AG08395 (cell line): ENCODE measurements at regions not wholly inside any gene's neighbourhood (a gene's known extent, or its start where the extent isn't known, plus 50 kb on each side); places are given as distances from the start of the nearest gene placed in this dataset.

Experiments
- DNase-seq: peaks from one replicate; pipeline ENCODE4 v3.0.0; 2012; ENCODE audit warnings: mixed read lengths, low spot score

- no peak for DNase-seq
Measured at GRCh38 chr7:13293264-13294002, 606.0 kb downstream of the ARL4A start.

DNA sequence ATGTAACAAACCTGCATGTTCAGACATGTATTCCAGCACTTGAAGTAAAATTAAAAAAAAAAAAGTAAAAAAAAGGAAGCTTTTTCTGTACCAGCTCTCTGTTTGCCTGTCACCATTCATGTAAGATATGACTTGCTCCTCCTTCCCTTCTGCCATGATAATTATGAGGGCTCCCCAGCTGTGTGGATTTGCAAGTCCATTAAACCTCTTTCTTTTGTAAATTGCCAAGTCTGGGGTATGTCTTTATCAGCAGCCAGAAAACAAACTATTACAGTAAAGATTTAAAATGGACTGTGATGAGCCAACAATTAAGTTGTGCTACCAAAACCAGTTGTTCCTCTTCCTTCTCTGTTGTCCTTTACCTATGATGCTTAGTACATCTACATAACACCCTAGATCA is 619.6 kb downstream of the ARL4A start:
- no peak for DNase-seq

DNA sequence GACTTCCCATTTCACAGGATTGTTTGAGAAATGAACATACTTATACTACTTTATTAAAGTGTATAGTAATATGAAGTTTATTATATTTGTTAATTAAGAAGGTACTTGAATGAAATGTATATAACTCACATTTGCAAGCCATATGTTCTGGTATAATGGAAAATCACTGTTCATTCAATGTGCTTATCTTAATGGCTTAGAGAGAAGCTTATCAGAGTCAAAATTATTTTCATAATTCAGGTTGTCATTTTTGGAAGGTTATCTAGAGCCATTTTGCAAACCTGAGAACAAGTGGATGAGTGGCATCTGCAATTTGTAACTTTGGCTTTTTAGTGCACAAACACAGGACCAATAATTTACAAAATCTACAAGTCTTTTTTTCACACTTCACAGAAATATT is 621.0 kb downstream of the ARL4A start:
- no peak for DNase-seq

GRCh38 chr7:13309535-13309934 is 622.1 kb downstream of the ARL4A start:
- DNase-seq, result no peak

DNA sequence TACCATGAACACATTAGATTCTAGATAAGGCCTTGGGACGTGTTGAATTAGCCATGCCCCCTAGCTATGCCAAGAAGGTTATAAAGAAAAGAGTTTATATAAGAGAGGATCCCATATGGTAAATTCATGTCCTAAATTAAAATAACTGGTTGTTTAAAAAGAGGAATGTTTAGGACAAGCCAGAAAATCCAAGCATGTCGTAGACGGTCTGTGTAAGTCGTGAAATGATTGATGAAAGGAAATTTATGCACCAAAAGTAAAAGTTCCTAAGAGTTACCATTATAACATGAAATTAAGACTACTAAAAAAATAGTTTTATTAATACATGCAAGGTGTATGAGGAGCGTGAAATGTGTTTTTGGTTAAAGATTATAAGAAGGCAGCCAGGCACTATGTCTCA is 624.9 kb downstream of the ARL4A start:
- DNase-seq, result no peak

DNA sequence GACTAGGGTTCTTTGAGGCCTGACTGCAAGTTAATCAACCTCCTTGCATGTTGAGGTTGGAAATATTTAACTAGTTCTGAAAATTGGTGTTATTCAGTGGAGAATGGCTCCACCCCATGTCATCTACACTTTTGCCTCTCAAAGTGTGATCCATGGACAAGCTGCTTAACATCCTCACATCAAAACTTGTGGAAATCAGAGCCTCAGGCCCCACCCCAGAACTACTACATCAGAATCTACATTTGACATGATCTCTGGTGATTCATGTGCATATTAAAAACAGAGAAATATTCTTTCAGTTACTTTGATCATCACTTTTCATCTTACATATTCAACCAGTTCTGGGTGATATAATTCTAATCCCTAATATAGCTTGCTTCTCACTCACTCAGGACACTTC is 632.9 kb downstream of the ARL4A start:
- DNase-seq, result no peak

DNA sequence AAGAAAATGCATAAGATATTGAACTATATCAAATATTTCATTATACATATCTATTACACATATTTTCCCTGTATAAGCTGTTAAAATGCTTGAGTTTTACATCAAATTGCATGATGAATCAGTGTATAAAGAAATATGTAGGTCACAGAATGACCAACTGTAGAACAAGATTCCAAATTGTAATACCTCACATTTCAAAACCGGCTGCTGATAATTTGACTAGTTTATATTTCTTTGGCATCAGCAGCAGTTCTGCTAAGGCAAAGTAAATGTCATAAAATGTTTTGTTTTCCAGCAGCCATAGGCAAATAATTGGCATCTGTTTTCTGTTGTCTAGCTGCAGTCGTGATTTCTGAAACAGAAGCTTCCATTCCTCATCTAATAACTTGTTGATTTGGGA is 633.9 kb downstream of the ARL4A start:
- no peak for DNase-seq

DNA sequence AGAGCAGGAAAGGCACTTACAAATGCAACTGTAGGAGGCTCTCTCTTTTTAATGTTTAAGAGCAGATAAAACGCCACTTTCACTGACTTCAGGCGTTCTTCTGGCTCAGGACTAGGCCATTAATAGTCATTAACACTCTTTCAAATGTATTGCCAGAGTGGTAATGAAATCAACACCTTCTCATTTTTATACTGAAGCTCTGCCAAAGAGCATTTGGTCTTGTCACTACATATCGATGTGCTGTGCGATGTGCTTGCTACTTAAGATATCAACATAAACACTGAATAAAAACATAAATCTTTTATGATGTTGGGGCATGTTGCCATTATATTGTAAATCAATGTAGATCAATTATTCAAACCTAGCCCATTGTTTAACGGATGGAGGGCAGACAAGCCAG is 634.7 kb downstream of the ARL4A start:
- DNase-seq, result no peak

DNA sequence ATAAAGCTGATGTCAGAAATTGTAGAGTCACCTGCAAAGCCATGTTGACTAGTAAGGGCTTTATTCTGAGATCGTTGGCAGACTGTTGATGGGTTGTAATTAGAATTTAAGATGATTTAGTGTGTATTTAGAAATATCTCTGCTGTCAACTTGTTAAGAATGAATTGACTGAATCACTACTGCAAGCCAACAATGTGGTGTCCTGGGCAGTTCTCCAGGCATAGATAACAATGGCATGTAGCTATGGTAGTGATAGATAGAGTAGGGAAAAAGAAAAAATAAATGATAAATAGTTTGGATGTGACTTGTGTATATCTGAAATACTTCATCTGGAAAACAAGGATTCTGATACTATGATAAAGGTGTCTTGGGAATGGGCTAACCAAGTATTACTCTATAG is 640.2 kb downstream of the ARL4A start:
- DNase-seq, result no peak

DNA sequence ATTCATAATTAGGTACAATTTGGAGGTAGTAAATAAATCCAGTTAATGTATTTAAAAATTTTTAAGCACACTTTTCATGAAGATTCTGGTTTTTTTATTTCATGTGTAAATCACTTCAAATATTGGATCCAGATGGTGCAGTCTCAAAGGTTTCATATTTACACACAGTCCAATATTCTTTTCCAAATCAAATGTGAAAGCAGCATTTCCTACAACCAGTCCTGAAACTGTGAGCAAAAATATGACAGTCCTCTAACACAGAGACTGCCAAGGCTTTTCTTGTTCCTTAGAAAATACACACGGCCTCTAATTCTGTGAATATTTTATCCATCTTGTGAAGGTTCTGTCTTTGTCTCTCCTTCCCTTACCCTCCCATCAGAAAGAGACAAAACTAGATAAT is 645.9 kb downstream of the ARL4A start:
- DNase-seq, result no peak

GRCh38 chr7:13336227-13336626 is 648.8 kb downstream of the ARL4A start:
- DNase-seq, result peak; percentile 22

DNA sequence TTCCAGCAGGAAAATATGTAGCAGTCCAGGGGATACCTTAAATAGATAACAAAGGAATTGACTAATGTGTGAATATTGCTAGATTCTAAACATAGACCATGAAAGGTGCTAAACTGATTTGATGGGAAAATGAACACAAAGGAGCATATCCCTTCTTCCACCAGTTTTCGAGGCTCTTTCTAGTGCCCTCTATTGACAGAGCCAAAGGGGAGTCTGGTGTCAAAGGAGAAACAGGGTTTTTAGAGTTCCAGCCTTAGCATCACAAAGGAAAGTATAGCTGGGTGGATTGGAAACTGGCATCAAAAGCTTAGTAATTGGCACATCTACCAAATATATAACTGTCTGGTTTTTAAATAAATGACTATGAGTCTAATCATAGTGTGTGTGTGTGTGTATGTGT is 636.8 kb downstream of the ETV1 start:
- DNase-seq, result no peak

DNA sequence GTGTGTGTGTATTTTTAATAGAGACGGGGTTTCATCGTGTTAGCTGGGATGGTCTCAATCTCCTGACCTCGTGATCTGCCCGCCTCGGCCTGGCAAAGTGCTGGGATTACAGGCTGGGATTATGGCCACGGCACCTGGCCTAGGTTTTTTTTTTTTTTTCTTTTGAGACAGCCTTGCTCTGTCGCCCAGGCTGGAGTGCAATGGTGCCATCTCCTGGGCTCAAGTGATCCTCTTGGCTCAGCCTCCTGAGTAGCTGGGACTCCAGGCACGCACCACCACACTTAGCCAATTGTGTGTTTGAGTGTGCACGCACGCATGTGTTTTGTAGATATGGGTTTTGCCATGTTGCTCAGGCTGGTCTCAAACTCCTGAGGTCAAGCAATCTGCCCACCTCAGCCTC is 629.8 kb downstream of the ETV1 start:
- no peak for DNase-seq

DNA sequence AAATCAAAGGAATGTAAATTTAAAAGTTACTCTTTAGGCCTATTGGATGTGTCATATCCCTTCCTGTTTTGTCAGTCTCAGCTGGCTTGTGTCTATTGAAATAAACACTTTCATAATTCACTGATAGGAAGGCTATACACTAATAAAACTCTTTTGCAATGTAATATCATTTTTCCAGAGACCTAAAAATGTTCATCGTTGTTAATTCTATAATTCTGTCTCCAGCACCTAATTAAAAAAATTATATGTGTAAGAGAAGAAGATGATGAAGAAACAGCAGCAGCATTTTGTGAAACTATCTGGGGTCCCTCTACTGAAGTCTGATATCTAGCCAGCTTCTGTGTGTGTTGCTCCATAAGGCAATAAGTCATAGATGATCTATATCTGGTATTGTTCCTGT is 602.7 kb downstream of the ETV1 start:
- DNase-seq, result no peak

- no peak for DNase-seq
Measured at GRCh38 chr7:13407911-13408310, 581.6 kb downstream of the ETV1 start.

- DNase-seq, result no peak
Measured at GRCh38 chr7:13411151-13411550, 578.3 kb downstream of the ETV1 start.

DNA sequence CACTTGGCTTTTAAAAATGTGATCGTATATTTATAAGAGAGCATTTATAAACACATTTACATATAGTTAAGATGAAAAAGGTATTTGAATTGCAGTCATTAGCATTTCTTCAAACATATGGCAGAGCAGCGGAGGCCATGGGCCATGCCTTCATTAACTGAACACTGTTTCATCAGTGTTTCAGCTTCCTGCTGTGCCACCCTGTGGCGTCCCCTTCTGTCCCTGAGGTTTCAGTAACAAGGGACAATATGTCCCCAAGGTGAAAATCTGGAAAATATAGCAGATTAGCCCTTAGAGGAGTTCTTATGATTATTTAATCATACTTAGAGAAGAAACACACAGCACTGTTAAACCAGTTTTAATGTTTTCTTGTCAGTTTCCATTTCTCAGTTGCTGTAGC is 577.8 kb downstream of the ETV1 start:
- DNase-seq, result no peak

GRCh38 chr7:13414181-13414580 is 575.3 kb downstream of the ETV1 start:
- no peak for DNase-seq

- DNase-seq, result no peak
Measured at GRCh38 chr7:13414661-13415107, 574.8 kb downstream of the ETV1 start.

DNA sequence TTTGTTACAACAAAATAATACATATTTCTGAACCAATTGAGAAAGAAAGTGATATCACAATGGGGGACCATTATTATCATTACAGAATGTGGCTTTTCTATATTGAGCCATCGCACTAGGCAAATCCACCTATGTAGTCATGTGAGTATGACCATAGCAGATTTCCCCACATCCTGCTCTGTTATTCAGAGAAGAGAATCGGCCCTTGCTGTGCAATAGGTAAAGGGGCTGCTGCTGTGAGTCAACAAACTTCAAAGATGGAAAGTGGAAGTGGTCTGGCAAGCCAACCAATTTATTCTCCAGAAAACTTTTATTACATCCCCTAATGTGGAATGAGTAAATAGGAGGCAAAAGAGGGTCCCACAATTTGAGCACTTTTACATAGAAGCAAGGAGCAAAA is 573.4 kb downstream of the ETV1 start:
- no peak for DNase-seq

DNA sequence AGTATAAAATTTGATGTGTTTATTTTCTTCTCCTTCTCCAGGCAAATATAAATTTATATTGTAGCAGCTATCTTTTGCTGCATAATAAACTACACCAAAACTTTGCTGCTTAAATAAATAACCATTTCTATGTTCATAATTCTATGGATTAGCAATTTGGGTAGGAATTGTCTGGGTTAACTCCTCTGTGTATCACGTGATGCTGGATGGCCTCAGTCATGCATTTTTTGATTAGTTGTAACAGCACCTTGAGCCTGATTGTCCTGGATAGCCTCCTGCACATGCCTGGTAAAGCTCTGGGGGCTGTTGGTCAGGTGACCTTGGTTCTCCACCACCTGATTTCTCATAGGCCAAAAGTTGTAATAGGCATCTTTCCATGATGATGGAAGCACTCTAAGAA is 572.9 kb downstream of the ETV1 start:
- DNase-seq, result no peak

- peak; percentile 2 for DNase-seq
Measured at GRCh38 chr7:13420726-13421125, 568.7 kb downstream of the ETV1 start.

- no peak for DNase-seq
Measured at GRCh38 chr7:13421776-13422175, 567.7 kb downstream of the ETV1 start.

DNA sequence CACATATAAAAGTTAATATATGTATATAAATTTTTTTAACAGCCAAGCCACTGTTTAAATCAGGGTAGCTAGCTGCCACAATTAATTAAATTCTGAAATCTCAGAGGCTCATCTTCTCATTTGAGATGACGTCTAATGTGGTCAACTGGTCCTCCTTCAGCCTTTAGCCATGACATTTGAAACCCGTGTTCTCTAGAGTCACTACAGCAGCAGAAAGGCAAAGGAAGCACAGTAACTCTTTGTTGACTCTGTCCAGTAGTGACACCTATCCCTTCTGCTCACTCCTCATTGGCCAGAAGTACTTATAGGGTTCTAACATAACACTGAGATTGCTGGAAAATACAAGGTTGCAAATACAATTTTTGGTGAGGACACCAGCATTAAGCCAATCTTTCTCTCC is 555.5 kb downstream of the ETV1 start:
- no peak for DNase-seq

DNA sequence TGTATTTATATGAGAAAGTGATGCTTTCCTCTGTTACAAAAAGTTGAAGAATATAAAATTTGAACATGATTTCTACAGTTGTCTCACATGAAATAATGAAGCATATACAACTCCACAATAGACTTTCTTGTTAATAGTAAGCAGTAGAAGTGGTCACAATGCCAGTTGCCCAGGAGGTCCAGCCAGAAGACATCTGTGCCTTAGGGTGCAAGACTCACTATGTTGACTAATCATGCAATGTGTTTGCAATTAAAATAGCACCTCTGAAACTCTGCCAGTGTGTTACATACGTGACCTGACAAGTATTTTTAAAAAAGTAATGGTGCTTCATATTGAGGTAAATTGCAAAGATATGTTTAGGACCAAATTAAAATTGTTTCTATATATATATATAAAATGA is 547.2 kb downstream of the ETV1 start:
- no peak for DNase-seq
